Left lung (tissue), 4 donors: ENCODE measurements at regions not wholly inside any gene's neighbourhood (a gene's known extent, or its start where the extent isn't known, plus 50 kb on each side); places are given as distances from the start of the nearest gene placed in this dataset.
"Not testable (repeated sequence)": the region's sequence is repeated elsewhere in the genome, so short reads cannot be mapped to it uniquely, and the experiment has no call there.

Experiments
- ATAC-seq: fragments of 200-7000 bp; cut with Tn5 transposase; one replicate; pipeline ENCODE4 v1.9.1; 2020; ENCODE audit warnings: moderate library complexity
- DNase-seq, 4 donors: peaks; one replicate each; pipeline ENCODE4 v3.0.0-alpha.2; 2013 to 2020
- H3K27ac ChIP-seq, 2 donors: fragments of 200-600 bp; sonication (generic) in 1 of 2; one replicate each; pipeline versions ENCODE4 v1.5.0 to v1.8.0; 2020 to 2021
- H3K27me3 ChIP-seq, 2 donors: fragments of 200-600 bp; sonication (generic) in 1 of 2; one replicate each; pipeline versions ENCODE4 v1.5.0 to v1.8.0; 2020 to 2021
- H3K36me3 ChIP-seq, 2 donors: fragments of 200-600 bp; sonication (generic) in 1 of 2; one replicate each; pipeline versions ENCODE4 v1.5.0 to v1.8.0; 2020 to 2021
- H3K4me1 ChIP-seq, 2 donors: fragments of 200-600 bp; one replicate each; pipeline ENCODE4 v1.8.0; 2021
- H3K4me3 ChIP-seq, 2 donors: fragments of 200-600 bp; sonication (generic) in 1 of 2; one replicate each; pipeline versions ENCODE4 v1.5.0 to v1.8.0; 2020 to 2021; ENCODE audit warnings: mild to moderate bottlenecking in 1 of 2
- H3K9me3 ChIP-seq, 2 donors: fragments of 200-600 bp; sonication (generic) in 1 of 2; one replicate each; pipeline versions ENCODE4 v1.5.0 to v1.8.0; 2020 to 2021
- CTCF ChIP-seq, 2 donors: fragments of 200-600 bp; sonication (generic) in 1 of 2; IDR thresholded peaks; one replicate each; pipeline versions ENCODE4 v1.5.0 to v1.8.0; 2021; ENCODE audit warnings: antibody characterized with exemption in 2 of 2
- intact Hi-C, 2 donors: fragments of 100-400 bp; cut with DNase I; formaldehyde crosslinking; loops; one replicate each; pipeline versions ENCODE4 v1.11.2 to v1.14.2; 2022
- donor health status: DM: no; HTN: yes; CAD: no.
- donor health status: DM: no; HTN: no; CAD: no.

GRCh38 chr11:23318670-23319069 is 458.4 kb upstream of the CCDC179 start:
- no peaks in the 10 kb centered on the region for H3K4me1 ChIP-seq
- TF ChIP-seq CTCF (IDR thresholded peaks at IDR 0.05) = no peak
- H3K27ac ChIP-seq = no peak overlapping the region
- no peaks in the 10 kb centered on the region for H3K36me3 ChIP-seq
- ATAC-seq (no peak), DNase-seq (no peak)
- no peak overlapping the region for H3K4me3 ChIP-seq
- H3K27me3 ChIP-seq = no peaks in the 10 kb centered on the region
- intact Hi-C loops = no loop called here
- H3K9me3 ChIP-seq = peaks cover 0 to 27% of the 10 kb centered on the region in 2 donors

- DNase-seq (no peak), ATAC-seq (no peak)
- no peak for TF ChIP-seq CTCF (IDR thresholded peaks at IDR 0.05)
- no peaks in the 10 kb centered on the region for H3K27me3 ChIP-seq
- intact Hi-C loops = no loop called here
- no peak overlapping the region for H3K4me3 ChIP-seq
- no peaks in the 10 kb centered on the region for H3K36me3 ChIP-seq
- no peaks in the 10 kb centered on the region for H3K4me1 ChIP-seq
- peaks cover 0 to 31% of the 10 kb centered on the region in 2 donors for H3K9me3 ChIP-seq
- H3K27ac ChIP-seq = no peak overlapping the region
Observed at GRCh38 chr11:23320131-23320530, 459.9 kb upstream of the CCDC179 start.

GRCh38 chr11:23335586-23335985 is 475.3 kb upstream of the CCDC179 start:
- H3K4me1 ChIP-seq, H3K4me3 ChIP-seq, H3K27me3 ChIP-seq, H3K9me3 ChIP-seq, intact Hi-C loops, H3K27ac ChIP-seq, H3K36me3 ChIP-seq, ATAC-seq: not testable (repeated sequence)
- peak in 1 of 4 donors; percentile 20 for DNase-seq

GRCh38 chr11:23336961-23337360 is 476.7 kb upstream of the CCDC179 start:
- H3K27me3 ChIP-seq = no peaks in the 10 kb centered on the region
- no peaks in the 10 kb centered on the region for H3K4me1 ChIP-seq
- ATAC-seq = no peak
- intact Hi-C loops = no loop called here
- H3K36me3 ChIP-seq = no peaks in the 10 kb centered on the region
- no peak overlapping the region for H3K27ac ChIP-seq
- no peaks in the 10 kb centered on the region for H3K9me3 ChIP-seq
- no peak for DNase-seq
- H3K4me3 ChIP-seq = no peak overlapping the region
- TF ChIP-seq CTCF (IDR thresholded peaks at IDR 0.05) = no peak

- H3K9me3 ChIP-seq = peaks cover 0 to 5% of the 10 kb centered on the region in 2 donors
- DNase-seq = no peak
- no peaks in the 10 kb centered on the region for H3K36me3 ChIP-seq
- no peak overlapping the region for H3K27ac ChIP-seq
- no peaks in the 10 kb centered on the region for H3K27me3 ChIP-seq
- intact Hi-C loops = no loop called here
- no peak for TF ChIP-seq CTCF (IDR thresholded peaks at IDR 0.05)
- no peak overlapping the region for H3K4me3 ChIP-seq
- no peaks in the 10 kb centered on the region for H3K4me1 ChIP-seq
- no peak for ATAC-seq
Observed at GRCh38 chr11:23353611-23354010, 493.3 kb upstream of the CCDC179 start.

GRCh38 chr11:23359297-23359696 is 499.0 kb upstream of the CCDC179 start:
- peak; percentile 76 for ATAC-seq
- DNase-seq = no peak
- intact Hi-C loops = no loop called here
- H3K4me3 ChIP-seq = no peak overlapping the region
- no peaks in the 10 kb centered on the region for H3K27me3 ChIP-seq
- no peaks in the 10 kb centered on the region for H3K36me3 ChIP-seq
- no peaks in the 10 kb centered on the region for H3K4me1 ChIP-seq
- no peaks in the 10 kb centered on the region for H3K9me3 ChIP-seq
- no peak overlapping the region for H3K27ac ChIP-seq
- no peak for TF ChIP-seq CTCF (IDR thresholded peaks at IDR 0.05)
